Endothelial cell of umbilical vein (primary cell): ENCODE measurements at regions not wholly inside any gene's neighbourhood (a gene's known extent, or its start where the extent isn't known, plus 50 kb on each side); places are given as distances from the start of the nearest gene placed in this dataset.

ENCODE experiments used
- BruUV-seq: library from RNA; stranded (reverse); fragments of 400-500 nt; replicated peaks from 2 replicates; lab custom pipeline; 2021; lab: Mats Ljungman, UMichigan
- CTCF ChIA-PET: fragments of 300-600, 350-600 bp; sonication (Branson Sonifier 250); formaldehyde crosslinking; loops from one replicate; lab custom pipeline; 2021; ENCODE audit warnings: antibody characterized with exemption, inconsistent platforms; lab: Charles Lee
- POLR2A ChIA-PET: fragments of 300-600, 350-600 bp; sonication (Branson Sonifier 250); formaldehyde crosslinking; loops from one replicate; lab custom pipeline; 2021; ENCODE audit warnings: antibody characterized with exemption, inconsistent platforms; lab: Charles Lee
- DNase-seq: peaks from one replicate; pipeline ENCODE4 v3.0.0-alpha.2; 2011; ENCODE audit warnings: low read depth, low spot score
- FAIRE-seq: peaks from 2 replicates; lab custom pipeline; 2011; peaks lifted over from hg19 to GRCh38; lab: Jason Lieb, UNC
- H2AFZ ChIP-seq: 2 replicates; pipeline ENCODE4 v1.6.0; 2012; ENCODE audit warnings: low read depth, low read length, control low read depth, inconsistent platforms
- H3K27ac ChIP-seq: 2 replicates; pipeline ENCODE4 v1.5.1; 2011; ENCODE audit warnings: low read depth, mild to moderate bottlenecking, control low read depth, low read length, moderate library complexity; ENCODE audit not compliant: insufficient read depth
- H3K27me3 ChIP-seq, 2 experiments: 2 replicates each; pipeline versions ENCODE4 v1.6.0 to v1.6.1; 2011; ENCODE audit warnings: low read length in 2 of 2, mixed read lengths in 1 of 2; ENCODE audit not compliant: control insufficient read depth in 2 of 2, insufficient read depth in 2 of 2
- H3K36me3 ChIP-seq, 2 experiments: 2 replicates in 1 of 2; 3 replicates in 1 of 2; pipeline ENCODE4 v1.5.1; 2011; ENCODE audit warnings: low read length in 2 of 2, mild to moderate bottlenecking in 1 of 2, moderate library complexity in 1 of 2; ENCODE audit not compliant: control insufficient read depth in 2 of 2, insufficient read depth in 2 of 2; ENCODE audit errors: extremely low read depth in 1 of 2
- H3K4me1 ChIP-seq: 3 replicates; pipeline ENCODE4 v1.5.1; 2011; ENCODE audit warnings: mild to moderate bottlenecking, low read length; ENCODE audit not compliant: control insufficient read depth, insufficient read depth; ENCODE audit errors: extremely low read depth
- H3K4me2 ChIP-seq: 2 replicates; pipeline ENCODE4 v1.6.1; 2011; ENCODE audit warnings: low read length, control low read depth, mixed read lengths; ENCODE audit not compliant: insufficient read depth
- H3K4me3 ChIP-seq, 3 experiments: fragments of 200-600 bp in 1 of 3; sonication (generic), shearing (Covaris generic) in 1 of 3; replicated peaks in 1 of 3; 2 replicates each; pipeline ENCODE4 v1.5.1; 2011 to 2016; ENCODE audit warnings: control low read depth in 3 of 3, low read length in 3 of 3, mild to moderate bottlenecking in 2 of 3, inconsistent platforms in 1 of 3, low read depth in 1 of 3, moderate library complexity in 1 of 3; ENCODE audit not compliant: insufficient read depth in 1 of 3
- H3K79me2 ChIP-seq: 2 replicates; pipeline ENCODE4 v1.6.0; 2012; ENCODE audit warnings: low read length, inconsistent platforms; ENCODE audit not compliant: control insufficient read depth, insufficient read depth
- H3K9ac ChIP-seq: replicated peaks from 2 replicates; pipeline ENCODE3; 2011; ENCODE audit warnings: low read length, control low read depth; ENCODE audit not compliant: insufficient read depth; ENCODE audit errors: extremely low read depth
- H3K9me1 ChIP-seq: replicated peaks from 3 replicates; pipeline ENCODE4 v1.6.0; 2011; ENCODE audit warnings: mild to moderate bottlenecking, low read length; ENCODE audit not compliant: control insufficient read depth, insufficient read depth; ENCODE audit errors: extremely low read depth
- H3K9me3 ChIP-seq: replicated peaks from 2 replicates; pipeline ENCODE4 v1.5.1; 2012; ENCODE audit warnings: low read length, inconsistent platforms; ENCODE audit not compliant: control insufficient read depth, insufficient read depth
- H4K20me1 ChIP-seq: replicated peaks from 2 replicates; pipeline ENCODE3; 2011; ENCODE audit warnings: mild to moderate bottlenecking, low read length; ENCODE audit not compliant: control insufficient read depth, insufficient read depth; ENCODE audit errors: extremely low read depth
- CTCF ChIP-seq, 2 donors: IDR thresholded peaks; 1 replicate in 1 of 2; 2 replicates in 1 of 2; pipeline ENCODE4 v1.5.1; 2011; ENCODE audit warnings: low read length in 2 of 2, mild to moderate bottlenecking in 2 of 2, moderate library complexity in 2 of 2, control low read depth in 1 of 2, inconsistent platforms in 1 of 2, low read depth in 1 of 2; ENCODE audit not compliant: insufficient read depth in 1 of 2; ENCODE audit errors: extremely low read depth in 1 of 2
- EZH2 ChIP-seq: IDR thresholded peaks from 2 replicates; pipeline ENCODE4 v1.6.1; 2012; ENCODE audit warnings: borderline replicate concordance, low read depth, mild to moderate bottlenecking, moderate library complexity, low read length, inconsistent platforms; ENCODE audit not compliant: severe bottlenecking
- FOS ChIP-seq: IDR thresholded peaks from 2 replicates; pipeline ENCODE4 v1.6.1; 2011; ENCODE audit warnings: mild to moderate bottlenecking, low read length, moderate library complexity, borderline replicate concordance; ENCODE audit not compliant: insufficient read depth
- GATA2 ChIP-seq: IDR thresholded peaks from 2 replicates; pipeline ENCODE4 v1.7.0; 2011; ENCODE audit warnings: low read depth, mild to moderate bottlenecking, moderate library complexity, mixed read lengths, low read length; ENCODE audit not compliant: insufficient read length, insufficient read depth
- JUN ChIP-seq: IDR thresholded peaks from 2 replicates; pipeline ENCODE4 v1.6.1; 2011; ENCODE audit warnings: borderline replicate concordance, low read depth; ENCODE audit not compliant: insufficient read length, insufficient read depth
- MYC ChIP-seq: IDR thresholded peaks from one replicate; pipeline ENCODE4 v1.6.1; 2011; ENCODE audit warnings: mild to moderate bottlenecking, low read depth, low read length
- POLR2A ChIP-seq: IDR thresholded peaks from 2 replicates; pipeline ENCODE4 v1.6.1; 2012; ENCODE audit warnings: low read depth, mild to moderate bottlenecking, control low read depth, low read length
- POLR2AphosphoS5 ChIP-seq: IDR thresholded peaks from 2 replicates; pipeline ENCODE4 v1.6.1; 2012; ENCODE audit warnings: low read depth, mild to moderate bottlenecking, control low read depth, low read length, moderate library complexity; ENCODE audit not compliant: insufficient read depth
- dilution Hi-C: fragments of 300-500 bp; cut with MboI; formaldehyde crosslinking; loops from one replicate; pipeline ENCODE4 v1.15.0; 2019; ENCODE audit warnings: low sequenced_read_pairs; ENCODE audit not compliant: extremely low pct_ligation_motif_present
- intact Hi-C: fragments of 100-400 bp; cut with micrococcal nuclease; formaldehyde crosslinking; loops from one replicate; pipeline ENCODE4 v1.10.0; 2022
- TF ChIP-seq, protein P1 (sequence below): IDR thresholded peaks from 2 replicates; pipeline ENCODE4 v1.6.1; 2011; ENCODE audit not compliant: insufficient read depth, insufficient read length

GRCh38 chr3:18501679-18502343 lies 76.7 kb upstream of the SATB1 start:
- dilution Hi-C loops (no loop called here), intact Hi-C loops (no loop called here)
- no peaks in the 10 kb centered on the region for H3K36me3 ChIP-seq
- no peak overlapping the region for H3K9ac ChIP-seq
- ChIA-PET CTCF (no interaction called here), POLR2A (no interaction called here)
- H3K4me1 ChIP-seq, result no peaks in the 10 kb centered on the region
- H4K20me1 ChIP-seq, result no peaks in the 10 kb centered on the region
- no peak overlapping the region for H3K27ac ChIP-seq
- H3K9me3 ChIP-seq, result no peaks in the 10 kb centered on the region
- no peak for DNase-seq
- H3K4me3 ChIP-seq, result no peak overlapping the region
- H3K27me3 ChIP-seq, result no peaks in the 10 kb centered on the region
- no peak for FAIRE-seq
- no peaks in the 10 kb centered on the region for H3K79me2 ChIP-seq
- no peak overlapping the region for H2AFZ ChIP-seq
- BruUV-seq, result no TSS peak
- no peaks in the 10 kb centered on the region for H3K9me1 ChIP-seq
- no peak overlapping the region for H3K4me2 ChIP-seq
- TF ChIP-seq JUN (no peak), CTCF (IDR thresholded peaks at IDR 0.05; ENCODE audit: extremely low read depth in 1 of 2, insufficient read depth in 1 of 2, low read depth in 1 of 2, low read length in 2 of 2) (no peak), POLR2AphosphoS5 (no peak), MYC (no peak), GATA2 (no peak)

DNA sequence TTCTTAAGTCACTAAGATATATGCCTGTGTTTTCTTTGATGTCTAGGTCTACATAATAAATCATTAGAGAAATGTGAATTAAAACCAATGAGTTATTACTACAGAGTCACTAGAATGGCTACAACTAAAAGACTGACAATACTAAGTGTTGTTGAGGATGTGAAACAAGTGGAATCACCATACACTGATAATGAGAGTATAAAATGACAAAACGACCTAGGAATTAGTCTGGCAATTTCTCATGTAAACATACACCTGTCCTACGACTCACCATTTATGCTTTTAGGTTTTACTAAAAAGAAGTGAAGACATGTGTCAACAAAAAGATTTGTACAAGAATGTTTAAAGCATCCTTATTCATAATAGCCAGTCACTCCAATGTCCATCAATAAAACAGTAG lies 75.2 kb upstream of the SATB1 start:
- H3K4me3 ChIP-seq, result no peak overlapping the region
- TF ChIP-seq MYC, result no peak
- TF ChIP-seq JUN, result no peak
- no peak for TF ChIP-seq POLR2A
- TF ChIP-seq EZH2, result no peak
- TF ChIP-seq, protein P1, sequence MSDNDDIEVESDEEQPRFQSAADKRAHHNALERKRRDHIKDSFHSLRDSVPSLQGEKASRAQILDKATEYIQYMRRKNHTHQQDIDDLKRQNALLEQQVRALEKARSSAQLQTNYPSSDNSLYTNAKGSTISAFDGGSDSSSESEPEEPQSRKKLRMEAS, result no peak
- TF ChIP-seq CTCF (IDR thresholded peaks at IDR 0.05; ENCODE audit: extremely low read depth in 1 of 2, insufficient read depth in 1 of 2, low read depth in 1 of 2, low read length in 2 of 2), result no peak
- TF ChIP-seq GATA2, result no peak
- TF ChIP-seq POLR2AphosphoS5, result no peak
- TF ChIP-seq FOS, result no peak
- H3K36me3 ChIP-seq, result no peaks in the 10 kb centered on the region
- H3K27me3 ChIP-seq, result no peaks in the 10 kb centered on the region
- H3K9me1 ChIP-seq, result no peaks in the 10 kb centered on the region
- H3K79me2 ChIP-seq, result no peaks in the 10 kb centered on the region
- no peaks in the 10 kb centered on the region for H3K9me3 ChIP-seq
- dilution Hi-C loops, result no loop called here
- CTCF ChIA-PET, result no interaction called here
- no peaks in the 10 kb centered on the region for H4K20me1 ChIP-seq
- no TSS peak for BruUV-seq
- H3K4me2 ChIP-seq, result no peak overlapping the region
- H3K27ac ChIP-seq, result no peak overlapping the region
- FAIRE-seq (no peak), DNase-seq (no peak)
- intact Hi-C loops, result no loop called here
- POLR2A ChIA-PET, result no interaction called here
- no peaks in the 10 kb centered on the region for H3K4me1 ChIP-seq
- H3K9ac ChIP-seq, result no peak overlapping the region
- H2AFZ ChIP-seq, result no peak overlapping the region
